GM12865 (cell line): ENCODE measurements at regions not wholly inside any gene's neighbourhood (a gene's known extent, or its start where the extent isn't known, plus 50 kb on each side); places are given as distances from the start of the nearest gene placed in this dataset.

Experiments
- DNase-seq: peaks from one replicate; pipeline ENCODE4 v3.0.0; 2010; ENCODE audit warnings: low read depth
- H3K4me3 ChIP-seq: 2 replicates; pipeline ENCODE4 v1.5.1; 2011; ENCODE audit warnings: mild to moderate bottlenecking, low read depth, low read length, control low read depth
- TF ChIP-seq, protein P1 (sequence below): IDR thresholded peaks from 2 replicates; pipeline ENCODE4 v1.5.1; 2011; ENCODE audit warnings: low read length, control low read depth, low read depth, inconsistent platforms; ENCODE audit not compliant: insufficient read depth; ENCODE audit errors: missing control alignments

- TF ChIP-seq, protein P1, sequence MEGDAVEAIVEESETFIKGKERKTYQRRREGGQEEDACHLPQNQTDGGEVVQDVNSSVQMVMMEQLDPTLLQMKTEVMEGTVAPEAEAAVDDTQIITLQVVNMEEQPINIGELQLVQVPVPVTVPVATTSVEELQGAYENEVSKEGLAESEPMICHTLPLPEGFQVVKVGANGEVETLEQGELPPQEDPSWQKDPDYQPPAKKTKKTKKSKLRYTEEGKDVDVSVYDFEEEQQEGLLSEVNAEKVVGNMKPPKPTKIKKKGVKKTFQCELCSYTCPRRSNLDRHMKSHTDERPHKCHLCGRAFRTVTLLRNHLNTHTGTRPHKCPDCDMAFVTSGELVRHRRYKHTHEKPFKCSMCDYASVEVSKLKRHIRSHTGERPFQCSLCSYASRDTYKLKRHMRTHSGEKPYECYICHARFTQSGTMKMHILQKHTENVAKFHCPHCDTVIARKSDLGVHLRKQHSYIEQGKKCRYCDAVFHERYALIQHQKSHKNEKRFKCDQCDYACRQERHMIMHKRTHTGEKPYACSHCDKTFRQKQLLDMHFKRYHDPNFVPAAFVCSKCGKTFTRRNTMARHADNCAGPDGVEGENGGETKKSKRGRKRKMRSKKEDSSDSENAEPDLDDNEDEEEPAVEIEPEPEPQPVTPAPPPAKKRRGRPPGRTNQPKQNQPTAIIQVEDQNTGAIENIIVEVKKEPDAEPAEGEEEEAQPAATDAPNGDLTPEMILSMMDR, result no peak
- no peak for DNase-seq
- H3K4me3 ChIP-seq, result no peak overlapping the region
These were observed 373.1 kb downstream of the TBX15 start for GRCh38 chr1:118615066-118615465.

GRCh38 chr1:118589238-118589846, 398.8 kb downstream of the TBX15 start:
- no peak overlapping the region for H3K4me3 ChIP-seq
- TF ChIP-seq, protein P1, result no peak
- DNase-seq, result no peak

- no peak for DNase-seq
- TF ChIP-seq, protein P1, result no peak
These were observed 399.6 kb downstream of the TBX15 start for GRCh38 chr1:118588566-118588965.

DNA sequence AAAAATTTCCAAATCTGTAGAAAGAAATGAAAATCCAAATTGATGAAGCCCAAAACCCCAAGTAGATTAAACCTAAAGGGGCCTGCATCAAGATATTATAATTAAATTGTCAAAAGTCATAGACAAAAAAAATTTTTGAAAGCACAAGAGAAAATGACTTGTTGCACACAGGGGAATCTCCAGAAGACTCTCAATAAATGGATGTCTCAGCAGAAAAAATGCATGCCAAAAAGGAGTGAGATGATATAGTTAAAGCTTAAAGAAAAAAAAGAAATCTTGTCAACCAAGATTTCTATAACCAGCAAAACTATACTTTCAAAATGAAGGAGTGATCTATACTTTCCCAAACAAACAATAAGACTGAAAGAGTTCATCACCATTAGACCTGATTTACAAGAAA, 393.2 kb upstream of the SPAG17 start:
- no peak for DNase-seq
- TF ChIP-seq, protein P1, result no peak
- H3K4me3 ChIP-seq, result no peak overlapping the region

More at GRCh38 chr1:118588566-118588965, 399.6 kb downstream of the TBX15 start:
- no peak overlapping the region for H3K4me3 ChIP-seq

- H3K4me3 ChIP-seq, result no peak overlapping the region
- DNase-seq, result no peak
- TF ChIP-seq, protein P1, result no peak
These were observed 390.0 kb upstream of the SPAG17 start for GRCh38 chr1:118575060-118575459.

GRCh38 chr1:118564961-118565703, 380.1 kb upstream of the SPAG17 start:
- TF ChIP-seq, protein P1, result no peak
- DNase-seq, result no peak
- no peak overlapping the region for H3K4me3 ChIP-seq
